SKM-1 (cell line): ENCODE measurements at regions not wholly inside any gene's neighbourhood (a gene's known extent, or its start where the extent isn't known, plus 50 kb on each side); places are given as distances from the start of the nearest gene placed in this dataset.

Experiments
- DNase-seq: peaks from one replicate; lab custom pipeline; 2025; ENCODE audit not compliant: unreplicated experiment; lab: John Stamatoyannopoulos, UW

DNA sequence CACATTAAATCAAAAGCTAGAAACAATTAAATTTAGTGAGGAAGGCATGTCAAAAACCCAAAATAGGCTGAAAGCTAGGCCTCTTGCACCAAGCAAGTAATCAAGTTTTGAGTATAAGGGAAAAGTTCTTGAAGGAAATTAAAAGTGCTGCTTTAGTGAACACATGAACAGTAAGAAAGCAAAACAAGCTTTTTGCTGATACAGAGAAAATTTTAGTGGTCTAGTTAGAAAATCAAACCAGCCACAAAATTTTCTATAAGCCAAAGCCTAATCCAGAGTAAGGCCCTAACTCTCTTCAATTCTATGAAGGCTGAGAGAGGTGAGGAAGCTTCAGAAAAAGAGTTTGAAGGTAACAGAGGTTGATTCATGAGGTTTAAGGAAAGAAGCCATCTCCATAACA, 116.2 kb downstream of the CYB561 start:
- DNase-seq: no peak

DNA sequence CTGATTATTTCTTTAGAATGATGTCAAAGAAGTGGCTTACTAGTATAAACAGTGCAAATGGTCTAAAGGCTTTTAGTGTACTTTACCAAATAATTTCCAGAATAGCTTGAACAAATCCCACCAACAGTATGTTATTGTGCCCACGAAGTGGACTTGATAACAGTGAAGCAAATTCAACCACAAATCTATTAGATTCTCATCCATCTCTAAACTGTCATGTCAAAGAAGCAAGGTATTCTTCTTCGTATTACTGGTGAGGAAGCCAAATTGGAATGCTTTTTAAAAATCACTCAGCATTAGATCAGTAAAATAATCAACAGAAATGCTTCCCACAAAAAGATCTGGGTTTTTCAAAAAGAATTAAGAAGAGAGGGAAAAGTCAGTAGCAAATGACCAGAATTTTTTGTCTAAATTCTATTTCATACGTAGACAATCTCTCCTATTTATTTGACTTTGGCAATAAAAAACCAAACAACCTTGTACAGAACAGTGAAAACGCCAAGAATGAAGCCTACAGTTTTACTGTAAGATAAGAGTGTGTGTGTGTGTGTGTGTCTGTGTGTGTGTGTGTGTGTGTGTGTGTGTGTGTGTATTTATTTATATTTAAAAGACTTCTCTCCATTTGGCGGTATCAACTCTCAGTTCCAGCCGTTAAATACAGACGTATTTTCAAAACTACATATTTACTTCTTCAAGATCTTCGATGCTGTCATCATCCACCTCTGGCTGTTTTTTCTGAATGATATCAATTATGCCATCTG, 114.6 kb downstream of the CYB561 start:
- no peak for DNase-seq

DNA sequence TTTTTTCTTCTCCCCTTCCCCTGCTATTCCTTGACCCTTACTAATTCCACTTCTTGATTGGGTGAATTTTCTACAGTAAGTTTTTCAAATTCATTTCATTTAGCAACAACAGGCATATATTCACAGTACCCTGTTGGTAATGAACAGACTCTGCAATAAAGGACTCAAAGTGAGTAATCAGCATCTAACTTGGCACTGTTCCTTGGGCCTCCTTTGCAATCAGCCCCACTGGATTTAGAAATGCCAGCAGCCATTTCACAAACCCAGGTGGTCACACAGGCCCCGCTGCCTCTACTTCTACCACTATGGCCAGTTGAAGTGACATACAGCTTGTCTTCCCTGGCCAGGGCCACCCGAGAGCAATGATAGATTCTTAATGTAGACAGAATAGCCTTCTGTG, 113.8 kb downstream of the CYB561 start:
- no peak for DNase-seq

DNA sequence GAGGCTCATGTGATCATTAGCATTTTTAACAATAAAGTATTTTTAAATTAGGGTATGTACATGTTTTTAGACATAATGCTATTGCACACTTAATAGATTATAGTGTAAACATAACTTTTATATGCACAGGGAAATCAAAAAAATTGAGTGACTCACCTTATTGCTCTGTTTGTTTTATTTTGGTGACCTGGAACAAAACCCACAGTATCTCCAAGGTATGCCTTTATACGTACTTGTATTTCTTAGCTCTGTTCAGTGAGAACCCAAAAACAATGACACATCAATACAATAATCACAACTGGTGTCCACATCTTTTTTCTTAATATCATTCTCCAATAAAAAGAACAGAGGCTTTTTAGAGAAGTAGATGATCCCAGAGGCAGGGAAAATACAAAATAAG, 112.2 kb downstream of the CYB561 start:
- no peak for DNase-seq

DNA sequence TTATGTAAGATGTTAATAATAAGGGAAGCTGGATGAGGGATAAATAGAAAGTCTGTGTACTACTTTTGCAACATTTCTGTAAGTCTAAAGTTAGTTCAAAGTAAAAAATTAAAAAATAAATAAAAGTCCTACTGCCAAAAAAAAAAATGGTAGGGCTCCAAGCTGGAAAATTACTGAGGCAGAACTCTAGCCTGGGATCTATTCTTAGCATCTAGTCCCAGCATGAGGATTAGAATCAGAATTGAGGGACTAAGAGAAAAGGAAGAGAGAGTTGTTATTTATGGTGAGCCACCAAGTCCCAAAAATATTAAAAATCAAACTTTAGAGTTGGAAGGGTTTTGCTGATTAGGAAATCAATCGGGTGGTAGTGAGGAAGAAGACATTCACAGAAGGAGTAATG, 110.3 kb downstream of the CYB561 start:
- DNase-seq: no peak

DNA sequence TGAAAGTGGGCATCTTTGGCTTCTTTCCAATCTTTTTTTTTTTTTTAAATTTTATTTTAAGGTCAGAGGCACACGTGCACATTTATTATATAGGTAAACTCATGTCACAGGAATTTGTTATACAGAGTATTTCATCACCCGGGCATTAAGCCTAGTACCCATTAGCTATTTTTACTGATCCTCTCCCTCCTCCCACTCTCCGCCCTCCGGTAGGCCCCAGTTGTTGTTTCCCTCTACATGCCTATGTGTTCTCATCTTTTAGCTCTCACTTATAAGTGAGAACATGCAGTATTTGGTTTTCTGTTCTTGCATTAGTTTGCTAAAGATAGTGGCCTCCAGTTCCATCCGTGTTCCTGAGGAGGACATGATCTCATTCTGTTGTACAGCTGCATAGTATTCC, 108.5 kb downstream of the CYB561 start:
- no peak for DNase-seq

DNA sequence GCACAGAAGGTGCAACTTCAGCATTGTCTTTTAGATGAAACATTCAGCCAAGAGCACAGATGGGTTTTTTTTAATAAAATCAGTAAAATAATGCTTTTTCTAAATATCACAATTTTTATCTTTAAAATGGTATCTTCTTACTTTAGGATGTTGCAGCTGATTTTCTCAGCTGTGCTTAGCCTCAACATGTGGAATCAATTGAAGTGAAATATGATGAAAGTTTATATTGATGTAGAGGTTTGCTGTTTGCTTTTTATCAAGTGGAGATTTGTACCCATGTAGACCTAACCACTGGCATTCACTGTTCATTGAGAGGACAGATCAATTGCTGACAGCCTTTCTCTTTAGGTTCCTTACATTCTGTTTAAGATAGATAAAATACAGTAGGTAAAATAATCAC, 107.8 kb downstream of the CYB561 start:
- DNase-seq: no peak

DNA sequence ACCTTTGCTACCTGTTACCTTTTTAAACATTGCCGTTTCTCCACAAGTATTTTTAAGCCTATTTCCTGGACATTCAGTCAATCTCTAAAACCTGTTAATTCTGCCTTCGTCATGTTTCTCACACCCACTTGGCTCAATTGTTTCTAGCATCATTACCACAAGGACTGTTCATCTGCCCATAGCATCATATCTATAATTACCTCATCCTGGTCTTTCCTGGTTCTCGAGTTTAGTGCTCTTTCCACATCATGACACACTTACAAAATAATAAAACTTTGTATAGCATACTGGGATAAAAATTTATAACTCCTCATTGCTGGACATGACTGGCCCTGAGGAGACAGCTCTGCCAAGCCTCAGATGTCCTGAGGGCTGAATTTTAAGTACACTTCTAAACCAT, 104.8 kb downstream of the CYB561 start:
- DNase-seq: no peak

DNA sequence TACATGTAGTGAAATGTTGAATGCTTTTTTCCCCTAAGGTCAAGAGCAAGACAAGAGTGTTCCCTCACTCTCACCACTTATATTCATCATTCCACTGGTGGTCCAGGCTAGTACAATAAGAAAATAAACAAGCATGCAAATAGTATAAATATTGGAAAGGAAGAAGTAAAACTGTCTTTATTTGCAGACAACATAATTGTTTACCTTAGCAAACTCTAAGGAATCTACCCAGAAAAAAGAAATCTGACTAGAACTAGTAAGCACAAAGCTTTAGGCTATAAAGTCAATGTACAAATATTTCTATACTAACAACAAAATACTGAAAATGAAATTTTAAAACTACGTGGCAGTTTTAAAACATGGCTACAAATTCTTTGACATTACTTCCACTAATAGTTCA, 101.7 kb downstream of the CYB561 start:
- no peak for DNase-seq

DNA sequence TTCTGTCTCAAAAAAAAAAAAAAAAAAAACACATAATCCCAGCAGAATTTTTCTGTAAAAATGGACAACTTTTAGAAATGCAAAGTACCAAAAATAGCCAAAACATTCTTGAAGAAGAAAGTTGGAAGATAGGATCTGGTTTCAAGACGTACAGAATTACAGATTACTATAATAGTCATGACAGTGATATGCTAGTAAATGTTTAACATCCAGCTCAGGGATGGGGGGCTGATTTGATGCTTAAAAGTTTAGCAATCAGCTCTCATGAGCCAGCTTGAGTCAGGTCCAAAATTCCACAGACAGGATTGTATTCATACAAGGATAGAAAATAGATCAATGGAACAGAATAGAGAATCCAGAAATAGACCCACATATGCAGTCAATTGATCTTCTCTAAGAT, 100.5 kb downstream of the CYB561 start:
- no peak for DNase-seq

DNA sequence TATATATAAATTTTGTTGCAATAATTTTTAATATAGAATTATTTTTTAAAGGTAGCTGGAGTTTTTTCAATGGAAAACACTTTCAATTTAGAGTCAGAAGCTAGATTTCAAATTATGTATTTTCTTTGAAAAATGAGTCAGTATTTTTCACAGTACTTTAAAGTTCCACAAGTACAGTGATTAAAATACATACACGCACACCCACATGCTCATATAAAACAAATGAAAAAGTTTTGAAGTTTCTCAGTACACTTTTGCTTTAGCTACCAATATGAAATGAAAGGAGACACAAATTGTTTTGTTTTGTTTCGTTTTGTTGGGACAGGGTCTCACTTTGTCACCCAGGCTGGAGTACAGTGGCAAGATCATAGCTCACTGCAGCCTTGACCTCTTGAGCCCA, 98.6 kb downstream of the CYB561 start:
- no peak for DNase-seq

DNA sequence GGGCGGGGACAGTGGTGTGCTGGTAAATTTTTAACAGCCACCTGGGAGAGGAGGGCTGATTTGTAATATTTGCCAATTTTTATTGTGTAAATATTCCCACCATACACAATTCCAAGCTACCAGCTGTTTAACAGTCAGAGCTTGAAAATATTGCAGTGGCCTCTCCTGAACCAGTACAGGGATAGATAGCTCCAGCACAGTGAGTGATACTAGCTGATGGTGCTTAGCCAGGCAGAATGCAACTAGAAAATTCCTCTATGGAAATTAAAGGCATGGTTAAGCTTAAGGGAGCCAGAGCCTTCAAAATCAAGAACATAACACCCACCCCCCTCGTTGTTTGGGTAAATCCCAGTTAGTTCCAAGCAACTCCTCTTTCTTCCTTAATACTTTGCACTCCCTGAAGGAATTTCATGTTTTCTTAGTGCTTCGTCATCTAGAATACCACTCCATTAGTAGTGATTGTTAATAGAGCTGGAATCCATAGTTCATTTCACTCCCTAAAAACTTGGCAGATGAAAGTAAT, 96.6 kb downstream of the CYB561 start:
- DNase-seq: no peak

DNA sequence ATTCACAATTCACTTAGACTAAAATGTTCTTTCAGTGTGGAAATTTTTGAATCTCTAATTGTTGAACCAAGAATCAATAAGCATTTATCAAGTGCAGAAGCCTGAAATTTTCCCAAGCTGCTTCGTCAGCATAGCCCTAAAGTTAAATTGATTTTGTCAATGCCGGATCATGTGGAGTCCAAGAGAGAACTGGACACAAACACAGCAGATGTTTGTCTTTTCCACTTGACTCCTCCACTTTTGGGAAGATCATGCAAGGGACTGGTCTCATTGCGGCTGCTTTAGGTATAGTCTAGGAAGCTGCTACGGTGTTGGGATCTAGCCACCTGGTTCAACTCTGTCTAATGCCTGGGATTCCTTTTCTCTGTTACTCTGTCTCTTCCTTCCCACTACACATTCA, 95.7 kb downstream of the CYB561 start:
- no peak for DNase-seq

DNA sequence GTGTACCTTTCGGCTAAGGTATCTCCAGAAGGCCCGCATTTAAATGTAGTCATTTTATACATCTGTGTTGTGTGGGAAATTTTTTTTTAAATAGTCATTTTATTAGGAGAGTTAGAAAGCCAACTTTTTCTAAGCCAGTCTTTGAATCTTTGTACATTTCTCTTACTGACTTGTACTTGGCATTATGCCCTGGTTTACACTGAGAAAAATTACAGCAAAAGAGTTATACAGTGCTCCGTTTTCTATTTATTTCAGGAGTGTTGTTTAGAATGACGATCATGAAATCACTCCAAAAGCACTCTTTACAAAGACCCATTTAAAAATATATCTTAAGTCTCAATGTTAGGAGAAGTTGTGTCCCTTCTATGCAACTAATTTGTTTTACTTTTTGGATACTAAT, 91.8 kb downstream of the CYB561 start:
- no peak for DNase-seq

DNA sequence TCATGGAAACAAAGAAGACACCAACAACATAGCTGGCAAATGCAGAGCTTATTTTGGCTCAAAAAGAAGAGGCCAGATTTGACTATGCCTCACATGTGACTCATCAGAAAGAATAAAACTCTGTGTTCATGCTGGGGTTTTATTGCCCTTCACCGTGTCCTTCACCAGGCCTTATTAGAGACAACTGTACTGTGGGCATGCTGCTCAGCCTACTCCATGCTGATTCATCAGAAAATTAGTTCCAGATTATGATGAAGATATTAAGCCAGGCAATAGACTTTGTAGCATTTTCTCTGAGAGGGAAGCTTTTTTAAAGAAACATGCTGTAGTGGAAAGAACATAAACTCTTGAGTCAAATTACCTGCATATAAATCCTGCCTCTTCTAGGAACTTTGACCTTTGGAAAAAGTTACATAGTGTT, 89.8 kb downstream of the CYB561 start:
- DNase-seq: no peak

DNA sequence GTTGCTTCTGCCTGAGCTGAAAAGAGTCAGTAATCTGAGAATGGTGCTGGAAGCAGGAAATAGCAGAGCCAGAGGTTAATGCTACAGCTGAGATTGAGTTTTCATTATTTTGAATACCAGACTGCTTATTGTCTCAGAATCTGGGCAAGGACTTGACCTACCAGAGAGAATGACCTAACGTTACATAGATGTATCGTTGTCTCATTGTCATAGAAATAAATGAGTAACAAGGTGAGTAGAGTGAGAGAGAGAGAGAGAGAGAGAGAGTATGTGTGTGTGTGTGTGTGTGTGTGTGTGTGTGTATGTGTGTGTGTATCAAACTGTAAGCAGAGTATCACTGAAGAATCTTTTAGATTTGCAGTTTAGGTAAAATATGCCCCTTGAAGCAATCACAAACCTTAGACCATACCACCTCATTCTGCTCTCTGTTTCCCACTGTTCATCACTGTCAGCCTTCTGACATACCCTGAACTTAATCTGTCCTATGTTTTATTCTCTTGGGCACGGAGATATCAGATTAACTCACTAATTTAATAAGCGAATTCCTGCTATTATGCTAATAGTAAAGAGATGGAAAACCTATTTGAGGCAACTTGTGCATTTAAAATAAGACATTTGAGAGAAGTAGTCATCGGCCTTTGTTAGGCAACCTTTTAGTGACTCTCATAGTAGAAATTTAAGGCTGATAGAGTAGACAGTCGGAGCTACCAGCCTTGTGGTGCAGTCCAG, 87.8 kb downstream of the CYB561 start:
- no peak for DNase-seq

DNA sequence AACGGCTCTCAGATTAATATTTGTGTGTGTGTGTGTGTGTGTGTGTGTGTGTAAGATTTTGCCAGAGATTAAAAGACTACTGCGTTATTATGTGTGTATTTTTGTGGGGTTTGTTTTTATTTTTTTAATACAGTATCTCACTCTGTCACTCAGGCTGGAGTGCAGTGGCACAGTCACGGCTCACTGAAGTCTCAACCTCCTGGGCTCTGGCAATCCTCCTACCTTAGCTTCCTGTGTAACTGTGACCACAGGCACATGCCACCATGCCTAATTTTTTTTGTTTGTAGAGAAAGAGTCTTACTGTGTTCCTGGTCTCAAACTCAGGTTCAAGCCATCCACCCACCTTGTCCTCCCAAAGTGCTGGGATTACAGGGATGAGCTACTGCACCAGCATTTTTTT, 87.2 kb downstream of the CYB561 start:
- no peak for DNase-seq

DNA sequence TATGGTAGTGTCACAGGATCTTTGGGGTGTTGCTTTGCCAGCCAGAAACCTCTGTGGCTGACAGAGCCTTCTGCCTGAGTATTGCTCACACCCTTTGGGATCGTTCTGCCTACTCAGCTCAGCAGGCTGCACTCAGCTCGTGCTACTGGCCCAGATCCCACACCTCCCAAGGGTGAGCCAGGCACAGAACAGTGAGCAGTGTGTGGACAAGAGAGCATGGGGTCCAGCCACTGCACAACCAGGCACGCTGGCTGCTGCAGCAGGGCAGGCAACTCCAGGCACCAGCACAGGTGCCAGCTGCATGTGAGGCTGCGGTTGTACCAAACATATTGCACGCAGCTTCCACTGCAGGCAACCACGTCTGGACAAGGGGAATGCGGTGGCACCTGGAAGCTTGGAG, 84.9 kb downstream of the CYB561 start:
- DNase-seq: no peak

DNA sequence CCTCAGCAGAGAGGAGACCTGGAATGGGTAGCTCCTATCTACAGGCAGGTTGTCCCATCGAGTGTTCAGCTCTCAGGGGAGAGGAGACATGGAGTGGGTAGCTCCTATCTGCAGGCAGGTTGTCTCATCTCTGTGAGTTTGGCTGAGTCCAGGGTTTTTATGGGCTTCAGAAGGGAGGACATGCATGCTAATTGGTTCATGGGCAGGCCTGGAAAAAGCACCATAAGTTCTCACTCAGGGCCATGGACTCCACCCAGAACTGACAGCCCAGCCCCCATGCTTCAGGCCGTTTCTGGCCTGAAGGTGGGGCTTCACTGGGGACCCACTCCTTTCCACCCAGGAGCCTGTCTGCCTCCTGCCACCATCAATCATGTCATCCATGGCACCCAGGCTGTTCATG, 84.0 kb downstream of the CYB561 start:
- DNase-seq: no peak

DNA sequence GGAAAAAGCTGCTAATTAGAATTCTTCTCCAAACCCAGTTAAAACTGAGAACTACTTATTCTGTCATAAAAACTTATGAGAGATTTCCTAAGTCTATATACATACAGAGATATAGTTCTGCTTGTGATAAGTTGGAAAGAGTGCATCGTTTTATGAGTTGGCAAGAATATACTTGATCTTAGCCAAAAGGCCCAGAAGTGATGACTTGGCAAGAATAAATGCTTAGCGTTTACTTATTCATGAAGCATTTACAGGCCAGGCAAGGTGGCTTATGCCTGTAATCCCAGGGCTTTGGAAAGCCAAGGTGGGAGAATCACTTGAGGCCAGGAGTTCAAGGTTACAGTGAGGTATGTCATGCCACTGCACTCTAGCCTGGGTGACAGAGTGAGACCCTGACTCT, 81.7 kb downstream of the CYB561 start:
- no peak for DNase-seq

DNA sequence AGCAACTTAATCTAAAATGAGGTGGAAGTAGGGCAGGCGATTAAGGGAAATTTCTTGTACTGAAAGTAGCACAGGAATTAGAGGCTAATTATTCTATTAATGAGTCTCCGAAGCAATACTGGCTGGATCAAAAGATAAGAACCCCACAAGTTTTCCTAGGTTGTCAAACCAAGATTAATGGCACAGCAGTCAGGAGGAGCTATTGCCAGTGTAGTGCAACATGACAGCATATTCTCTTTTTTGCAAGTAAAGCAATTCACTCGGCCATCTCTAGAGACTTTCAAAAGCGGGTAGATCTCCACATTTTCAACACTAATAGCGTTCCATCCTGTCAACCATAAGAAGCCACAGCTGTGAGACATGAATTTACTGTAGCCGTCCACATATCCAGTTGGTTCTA, 81.2 kb downstream of the CYB561 start:
- DNase-seq: no peak

DNA sequence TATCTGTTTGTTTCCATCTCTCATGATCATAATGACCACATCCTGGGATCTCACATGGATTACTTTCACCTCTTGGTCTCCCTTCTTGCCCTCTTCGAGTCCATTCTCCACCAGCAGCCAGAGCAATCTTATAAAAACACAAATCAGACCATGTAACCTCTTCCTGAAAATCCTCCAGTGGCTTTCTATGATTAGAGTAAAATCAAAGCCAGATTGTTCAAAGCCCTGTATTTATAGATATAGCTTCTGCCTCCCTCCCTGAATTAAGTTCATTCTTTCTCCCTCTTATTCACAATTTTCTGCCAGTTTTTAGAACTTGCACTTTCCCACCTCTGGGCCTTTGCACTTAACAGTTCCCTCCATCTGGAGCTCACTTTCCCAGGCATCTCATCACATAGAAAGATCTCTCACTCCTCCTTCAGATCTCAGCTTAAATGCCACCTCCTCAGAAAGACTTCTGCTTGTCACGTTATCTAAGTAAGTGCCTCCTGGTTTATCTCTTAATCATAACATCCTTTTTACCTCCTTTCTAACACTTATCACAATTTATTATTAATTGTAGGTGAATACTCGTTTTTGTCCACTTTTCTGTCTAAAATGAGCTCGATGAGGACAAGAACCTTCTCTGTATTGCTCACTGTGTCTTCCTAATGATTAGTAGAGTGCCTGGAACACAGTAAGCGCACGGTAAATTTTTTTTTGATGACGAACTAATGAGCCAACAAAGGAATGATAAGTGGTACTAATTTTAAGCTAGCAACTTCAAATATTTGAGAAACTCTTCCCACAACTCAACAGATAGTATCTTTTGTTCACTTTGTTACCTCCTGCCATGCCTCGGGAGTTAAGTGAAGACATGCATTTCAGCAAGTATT, 80.5 kb downstream of the CYB561 start:
- DNase-seq: no peak
